Keratinocyte (primary cell): ENCODE measurements at regions not wholly inside any gene's neighbourhood (a gene's known extent, or its start where the extent isn't known, plus 50 kb on each side); places are given as distances from the start of the nearest gene placed in this dataset.

ENCODE experiments used
- DNase-seq: peaks from one replicate; pipeline ENCODE4 v3.0.0-alpha.2; 2011; ENCODE audit warnings: low read depth, missing footprints, low spot score
- FAIRE-seq: peaks from 2 replicates; lab custom pipeline; 2011; peaks lifted over from hg19 to GRCh38; lab: Jason Lieb, UNC
- H2AFZ ChIP-seq: 2 replicates; pipeline ENCODE4 v1.6.0; 2012; ENCODE audit warnings: low read length, control low read depth, inconsistent platforms; ENCODE audit not compliant: control insufficient read depth
- H3K27ac ChIP-seq: 2 replicates; pipeline ENCODE4 v1.5.1; 2011; ENCODE audit warnings: low read length; ENCODE audit not compliant: control insufficient read depth, insufficient read depth
- H3K27me3 ChIP-seq: 3 replicates; pipeline ENCODE4 v1.6.0; 2011; ENCODE audit warnings: low read length; ENCODE audit not compliant: control insufficient read depth, insufficient read depth; ENCODE audit errors: extremely low read depth
- H3K36me3 ChIP-seq, 2 experiments: 2 replicates in 1 of 2; 3 replicates in 1 of 2; pipeline ENCODE4 v1.5.1; 2011; ENCODE audit warnings: low read length in 2 of 2, mild to moderate bottlenecking in 1 of 2; ENCODE audit not compliant: control insufficient read depth in 2 of 2, insufficient read depth in 2 of 2; ENCODE audit errors: extremely low read depth in 1 of 2
- H3K4me1 ChIP-seq: 3 replicates; pipeline ENCODE4 v1.5.1; 2011; ENCODE audit warnings: low read length; ENCODE audit not compliant: control insufficient read depth, insufficient read depth; ENCODE audit errors: extremely low read depth
- H3K4me2 ChIP-seq: 3 replicates; pipeline ENCODE4 v1.6.0; 2011; ENCODE audit warnings: low read depth, low read length; ENCODE audit not compliant: control insufficient read depth, insufficient read depth; ENCODE audit errors: extremely low read depth
- H3K4me3 ChIP-seq, 3 experiments: fragments of 200-600 bp in 1 of 3; sonication (generic) in 1 of 3; 2 replicates in 2 of 3; 3 replicates in 1 of 3; pipeline ENCODE4 v1.5.1; 2011 to 2016; ENCODE audit warnings: low read length in 3 of 3, mild to moderate bottlenecking in 3 of 3, control low read depth in 2 of 3, inconsistent platforms in 1 of 3, low read depth in 1 of 3, mixed read lengths in 1 of 3, mixed run types in 1 of 3, moderate library complexity in 1 of 3; ENCODE audit not compliant: control insufficient read depth in 2 of 3, insufficient read depth in 2 of 3; ENCODE audit errors: extremely low read depth in 1 of 3
- H3K79me2 ChIP-seq: 2 replicates; pipeline ENCODE4 v1.6.0; 2012; ENCODE audit warnings: low read length; ENCODE audit not compliant: control insufficient read depth, insufficient read depth
- H3K9ac ChIP-seq: 3 replicates; pipeline ENCODE4 v1.6.0; 2011; ENCODE audit warnings: low read length; ENCODE audit not compliant: control insufficient read depth, insufficient read depth; ENCODE audit errors: extremely low read depth
- H3K9me1 ChIP-seq: 3 replicates; pipeline ENCODE4 v1.6.0; 2011; ENCODE audit warnings: low read length; ENCODE audit not compliant: control insufficient read depth, insufficient read depth; ENCODE audit errors: extremely low read depth
- H3K9me3 ChIP-seq: 2 replicates; pipeline ENCODE4 v1.5.1; 2012; ENCODE audit warnings: low read depth, low read length; ENCODE audit not compliant: control insufficient read depth
- H4K20me1 ChIP-seq: 3 replicates; pipeline ENCODE4 v1.6.0; 2011; ENCODE audit warnings: low read length; ENCODE audit not compliant: control insufficient read depth, insufficient read depth; ENCODE audit errors: extremely low read depth
- EZH2 ChIP-seq: IDR thresholded peaks from one replicate; pipeline ENCODE4 v1.6.1; 2012; ENCODE audit warnings: inconsistent platforms, mild to moderate bottlenecking, low read length, moderate library complexity
- dilution Hi-C: fragments of 300-500 bp; cut with MboI; formaldehyde crosslinking; loops from one replicate; pipeline ENCODE4 v1.7.0; 2020; ENCODE audit warnings: low sequenced_read_pairs; ENCODE audit not compliant: extremely low pct_ligation_motif_present
- TF ChIP-seq, protein P1 (sequence below), 3 experiments: IDR thresholded peaks in 1 of 3; conservative IDR thresholded peaks in 1 of 3; optimal IDR thresholded peaks in 1 of 3; 2 replicates in 2 of 3; 3 replicates in 1 of 3; pipeline versions ENCODE3 to v1.5.1; 2011; ENCODE audit warnings: low read length in 3 of 3, mild to moderate bottlenecking in 3 of 3, moderate library complexity in 2 of 3, control low read depth in 1 of 3, inconsistent platforms in 1 of 3; ENCODE audit not compliant: insufficient read depth in 2 of 3; ENCODE audit errors: extremely low read depth in 1 of 3

- no peaks in the 10 kb centered on the region for H3K9me1 ChIP-seq
- H3K79me2 ChIP-seq, result no peaks in the 10 kb centered on the region
- no peak overlapping the region for H3K27ac ChIP-seq
- no peak overlapping the region for H3K4me2 ChIP-seq
- FAIRE-seq (no peak), DNase-seq (no peak)
- TF ChIP-seq, protein P1, sequence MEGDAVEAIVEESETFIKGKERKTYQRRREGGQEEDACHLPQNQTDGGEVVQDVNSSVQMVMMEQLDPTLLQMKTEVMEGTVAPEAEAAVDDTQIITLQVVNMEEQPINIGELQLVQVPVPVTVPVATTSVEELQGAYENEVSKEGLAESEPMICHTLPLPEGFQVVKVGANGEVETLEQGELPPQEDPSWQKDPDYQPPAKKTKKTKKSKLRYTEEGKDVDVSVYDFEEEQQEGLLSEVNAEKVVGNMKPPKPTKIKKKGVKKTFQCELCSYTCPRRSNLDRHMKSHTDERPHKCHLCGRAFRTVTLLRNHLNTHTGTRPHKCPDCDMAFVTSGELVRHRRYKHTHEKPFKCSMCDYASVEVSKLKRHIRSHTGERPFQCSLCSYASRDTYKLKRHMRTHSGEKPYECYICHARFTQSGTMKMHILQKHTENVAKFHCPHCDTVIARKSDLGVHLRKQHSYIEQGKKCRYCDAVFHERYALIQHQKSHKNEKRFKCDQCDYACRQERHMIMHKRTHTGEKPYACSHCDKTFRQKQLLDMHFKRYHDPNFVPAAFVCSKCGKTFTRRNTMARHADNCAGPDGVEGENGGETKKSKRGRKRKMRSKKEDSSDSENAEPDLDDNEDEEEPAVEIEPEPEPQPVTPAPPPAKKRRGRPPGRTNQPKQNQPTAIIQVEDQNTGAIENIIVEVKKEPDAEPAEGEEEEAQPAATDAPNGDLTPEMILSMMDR (optimal IDR thresholded peaks at IDR 0.05 in 1 of 3, IDR thresholded peaks at IDR 0.05 in 1 of 3, conservative IDR thresholded peaks at IDR 0.05 in 1 of 3; ENCODE audit: extremely low read depth in 1 of 3, insufficient read depth in 2 of 3, low read length in 3 of 3), result no peak
- TF ChIP-seq EZH2, result no peak
- H4K20me1 ChIP-seq, result no peaks in the 10 kb centered on the region
- H3K36me3 ChIP-seq, result no peaks in the 10 kb centered on the region
- H3K9ac ChIP-seq, result no peak overlapping the region
- H2AFZ ChIP-seq, result no peak overlapping the region
- no peaks in the 10 kb centered on the region for H3K4me1 ChIP-seq
- H3K27me3 ChIP-seq, result no peaks in the 10 kb centered on the region
- H3K9me3 ChIP-seq, result no peaks in the 10 kb centered on the region
- no peak overlapping the region for H3K4me3 ChIP-seq
- dilution Hi-C loops, result no loop called here
These were observed 63.5 kb upstream of the FN1 start for GRCh38 chr2:215499331-215499730.

- H3K27ac ChIP-seq, result no peak overlapping the region
- H3K4me2 ChIP-seq, result no peak overlapping the region
These were observed 62.6 kb upstream of the FN1 start for GRCh38 chr2:215498431-215498830.

More at GRCh38 chr2:215498431-215498830, 62.6 kb upstream of the FN1 start:
- H3K27me3 ChIP-seq, result no peaks in the 10 kb centered on the region
- TF ChIP-seq EZH2, result no peak
- TF ChIP-seq, protein P1 (optimal IDR thresholded peaks at IDR 0.05 in 1 of 3, IDR thresholded peaks at IDR 0.05 in 1 of 3, conservative IDR thresholded peaks at IDR 0.05 in 1 of 3; ENCODE audit: extremely low read depth in 1 of 3, insufficient read depth in 2 of 3, low read length in 3 of 3), result no peak
- no peaks in the 10 kb centered on the region for H3K79me2 ChIP-seq
- peak overlapping the region; percentile 44 for H2AFZ ChIP-seq
- no peaks in the 10 kb centered on the region for H3K9me3 ChIP-seq
- H3K4me3 ChIP-seq, result no peak overlapping the region
- FAIRE-seq, result peak; percentile 53
- no peaks in the 10 kb centered on the region for H3K9me1 ChIP-seq
- H4K20me1 ChIP-seq, result no peaks in the 10 kb centered on the region
- H3K36me3 ChIP-seq, result no peaks in the 10 kb centered on the region
- no peak for DNase-seq
- H3K4me1 ChIP-seq, result no peaks in the 10 kb centered on the region
- H3K9ac ChIP-seq, result no peak overlapping the region
- dilution Hi-C loops, result no loop called here
